ENCODE measurements at regions not wholly inside any gene's neighbourhood (a gene's known extent, or its start where the extent isn't known, plus 50 kb on each side); places are given as distances from the start of the nearest gene placed in this dataset.

GRCh38 chr6:55696501-55696900, 117.5 kb upstream of the HMGCLL1 start:
- H3K4me1 ChIP-seq (replicated peaks in 1 of 2) = no peaks in the 10 kb centered on the region
- H3K27ac ChIP-seq = no peak overlapping the region
- WGBS, 10 experiments = 90 to 100% (median 100%) methylated on average over 1 to 2 of the region's 2 CpGs
- H3K4me3 ChIP-seq = no peak overlapping the region
- in situ Hi-C loops (cut with MboI; ENCODE audit: low pct_unique_long_range_greater_than_20kb in 2 of 9, low sequenced_read_pairs in 9 of 9, unreplicated experiment in 9 of 9) = no loop called here
- ATAC-seq (replicated peaks in 6 of 8) = no peak

GRCh38 chr6:55696041-55696440, 117.0 kb upstream of the HMGCLL1 start:
- no peak overlapping the region for H3K27ac ChIP-seq
- H3K4me3 ChIP-seq = no peak overlapping the region
- WGBS, 10 experiments = 25 to 100% (median 58%) methylated on average over 1 to 2 of the region's 2 CpGs
- in situ Hi-C loops (cut with MboI; ENCODE audit: low pct_unique_long_range_greater_than_20kb in 2 of 9, low sequenced_read_pairs in 9 of 9, unreplicated experiment in 9 of 9) = no loop called here
- no peaks in the 10 kb centered on the region for H3K4me1 ChIP-seq (replicated peaks in 1 of 2)
- no peak for ATAC-seq (replicated peaks in 6 of 8)

- Histone ChIP-seq H3K4me3 (no peak overlapping the region), H3K4me1 (replicated peaks in 1 of 2) (no peaks in the 10 kb centered on the region), H3K27ac (no peak overlapping the region)
- peak in 3 of 8 experiments; percentile 58 to 75 (median 73) for ATAC-seq (replicated peaks in 6 of 8)
- in situ Hi-C loops (cut with MboI; ENCODE audit: low pct_unique_long_range_greater_than_20kb in 2 of 9, low sequenced_read_pairs in 9 of 9, unreplicated experiment in 9 of 9) = no loop called here
Observed at GRCh38 chr6:55694759-55695158, 115.8 kb upstream of the HMGCLL1 start.

GRCh38 chr6:55694148-55694547, 115.2 kb upstream of the HMGCLL1 start:
- in situ Hi-C loops (cut with MboI; ENCODE audit: low pct_unique_long_range_greater_than_20kb in 2 of 9, low sequenced_read_pairs in 9 of 9, unreplicated experiment in 9 of 9) = no loop called here
- WGBS, 10 experiments = 0 to 67% (median 8%) methylated on average over 1 to 2 of the region's 2 CpGs; no CpG with 5 or more reads in 1 of the 10 experiments
- peak; percentile 67 to 100 (median 94) for ATAC-seq (replicated peaks in 6 of 8)
- H3K27ac ChIP-seq = no peak overlapping the region
- H3K4me1 ChIP-seq (replicated peaks in 1 of 2) = no peaks in the 10 kb centered on the region
- no peak overlapping the region for H3K4me3 ChIP-seq

- H3K27ac ChIP-seq = no peak overlapping the region
- ATAC-seq (replicated peaks in 6 of 8) = no peak
- H3K4me1 ChIP-seq (replicated peaks in 1 of 2) = peaks cover 0 to 11% of the 10 kb centered on the region in 2 donors
- in situ Hi-C loops (cut with MboI; ENCODE audit: low pct_unique_long_range_greater_than_20kb in 2 of 9, low sequenced_read_pairs in 9 of 9, unreplicated experiment in 9 of 9) = no loop called here
- no peak overlapping the region for H3K4me3 ChIP-seq
- 30 to 90% (median 63%) methylated on average over 2 to 3 of the region's 3 CpGs; no CpG with 5 or more reads in 1 of the 10 experiments for WGBS, 10 experiments
Observed at GRCh38 chr6:55679503-55679902, 100.5 kb upstream of the HMGCLL1 start.

GRCh38 chr6:55678330-55679224, 99.6 kb upstream of the HMGCLL1 start:
- ATAC-seq (replicated peaks in 6 of 8) = peak; percentile 25 to 80 (median 54)
- no peak overlapping the region for H3K27ac ChIP-seq
- peaks cover 0 to 11% of the 10 kb centered on the region in 2 donors for H3K4me1 ChIP-seq (replicated peaks in 1 of 2)
- 25 to 86% (median 38%) methylated on average over 2 to 8 of the region's 8 CpGs for WGBS, 10 experiments
- in situ Hi-C loops (cut with MboI; ENCODE audit: low pct_unique_long_range_greater_than_20kb in 2 of 9, low sequenced_read_pairs in 9 of 9, unreplicated experiment in 9 of 9) = no loop called here
- no peak overlapping the region for H3K4me3 ChIP-seq

- Histone ChIP-seq H3K4me3 (no peak overlapping the region), H3K27ac (no peak overlapping the region), H3K4me1 (replicated peaks in 1 of 2) (peaks cover 0 to 11% of the 10 kb centered on the region in 2 donors)
- 80 to 100% (median 95%) methylated on average over 1 to 5 of the region's 5 CpGs for WGBS, 10 experiments
- ATAC-seq (replicated peaks in 6 of 8) = no peak
- in situ Hi-C loops (cut with MboI; ENCODE audit: low pct_unique_long_range_greater_than_20kb in 2 of 9, low sequenced_read_pairs in 9 of 9, unreplicated experiment in 9 of 9) = no loop called here
Observed at GRCh38 chr6:55676736-55677135, 97.7 kb upstream of the HMGCLL1 start.

- H3K4me3 ChIP-seq = no peak overlapping the region
- H3K4me1 ChIP-seq (replicated peaks in 1 of 2) = peaks cover 2 to 13% of the 10 kb centered on the region in 2 donors
- in situ Hi-C loops (cut with MboI; ENCODE audit: low pct_unique_long_range_greater_than_20kb in 2 of 9, low sequenced_read_pairs in 9 of 9, unreplicated experiment in 9 of 9) = no loop called here
- H3K27ac ChIP-seq = no peak overlapping the region
- ATAC-seq (replicated peaks in 6 of 8) = no peak
Observed at GRCh38 chr6:55675941-55676340, 96.9 kb upstream of the HMGCLL1 start.

- WGBS, 10 experiments = 0 to 64% (median 40%) methylated on average over 1 of the region's 1 CpG
- H3K27ac ChIP-seq = no peak overlapping the region
- H3K4me3 ChIP-seq = no peak overlapping the region
- in situ Hi-C loops (cut with MboI; ENCODE audit: low pct_unique_long_range_greater_than_20kb in 2 of 9, low sequenced_read_pairs in 9 of 9, unreplicated experiment in 9 of 9) = no loop called here
- peaks cover 2 to 14% of the 10 kb centered on the region in 2 donors for H3K4me1 ChIP-seq (replicated peaks in 1 of 2)
- no peak for ATAC-seq (replicated peaks in 6 of 8)
Observed at GRCh38 chr6:55674672-55675071, 95.7 kb upstream of the HMGCLL1 start.

GRCh38 chr6:55670850-55671413, 91.9 kb upstream of the HMGCLL1 start:
- ATAC-seq (replicated peaks in 6 of 8) = no peak
- in situ Hi-C loops (cut with MboI; ENCODE audit: low pct_unique_long_range_greater_than_20kb in 2 of 9, low sequenced_read_pairs in 9 of 9, unreplicated experiment in 9 of 9) = no loop called here
- Histone ChIP-seq H3K4me3 (no peak overlapping the region), H3K27ac (no peak overlapping the region), H3K4me1 (replicated peaks in 1 of 2) (peaks cover 2 to 4% of the 10 kb centered on the region in 2 donors)
- 27 to 82% (median 53%) methylated on average over 3 to 5 of the region's 5 CpGs; no CpG with 5 or more reads in 1 of the 10 experiments for WGBS, 10 experiments

GRCh38 chr6:55669028-55669427, 90.0 kb upstream of the HMGCLL1 start:
- in situ Hi-C loops (cut with MboI; ENCODE audit: low pct_unique_long_range_greater_than_20kb in 2 of 9, low sequenced_read_pairs in 9 of 9, unreplicated experiment in 9 of 9) = no loop called here
- ATAC-seq (replicated peaks in 6 of 8) = no peak
- no peak overlapping the region for H3K27ac ChIP-seq
- H3K4me3 ChIP-seq = no peak overlapping the region
- 67 to 100% (median 100%) methylated on average over 1 of the region's 1 CpG; no CpG with 5 or more reads in 4 of the 10 experiments for WGBS, 10 experiments
- H3K4me1 ChIP-seq (replicated peaks in 1 of 2) = peaks cover 2 to 4% of the 10 kb centered on the region in 2 donors

GRCh38 chr6:55668591-55668990, 89.6 kb upstream of the HMGCLL1 start:
- H3K4me3 ChIP-seq = no peak overlapping the region
- in situ Hi-C loops (cut with MboI; ENCODE audit: low pct_unique_long_range_greater_than_20kb in 2 of 9, low sequenced_read_pairs in 9 of 9, unreplicated experiment in 9 of 9) = no loop called here
- 13 to 93% (median 80%) methylated on average over 2 to 3 of the region's 3 CpGs; no CpG with 5 or more reads in 3 of the 10 experiments for WGBS, 10 experiments
- no peak overlapping the region for H3K27ac ChIP-seq
- peaks cover 2 to 4% of the 10 kb centered on the region in 2 donors for H3K4me1 ChIP-seq (replicated peaks in 1 of 2)
- no peak for ATAC-seq (replicated peaks in 6 of 8)

- no peak for ATAC-seq (replicated peaks in 6 of 8)
Observed at GRCh38 chr6:55667341-55667740, 88.3 kb upstream of the HMGCLL1 start.

More at GRCh38 chr6:55667341-55667740, 88.3 kb upstream of the HMGCLL1 start:
- 30 to 93% (median 72%) methylated on average over 2 of the region's 2 CpGs; no CpG with 5 or more reads in 2 of the 10 experiments for WGBS, 10 experiments
- Histone ChIP-seq H3K27ac (no peak overlapping the region), H3K4me3 (no peak overlapping the region), H3K4me1 (replicated peaks in 1 of 2) (peaks cover 2 to 4% of the 10 kb centered on the region in 2 donors)
- in situ Hi-C loops (cut with MboI; ENCODE audit: low pct_unique_long_range_greater_than_20kb in 2 of 9, low sequenced_read_pairs in 9 of 9, unreplicated experiment in 9 of 9) = no loop called here
